RWPE2 (cell line): ENCODE measurements at regions not wholly inside any gene's neighbourhood (a gene's known extent, or its start where the extent isn't known, plus 50 kb on each side); places are given as distances from the start of the nearest gene placed in this dataset.

Experiments
- ATAC-seq: fragments of 200-7000 bp; cut with Tn5 transposase; 3 replicates; pipeline ENCODE4 v1.9.1; 2021; ENCODE audit warnings: low read depth
- DNase-seq: peaks from one replicate; pipeline ENCODE4 v3.0.0-alpha.2; 2020; ENCODE audit warnings: low spot score
- H3K27ac ChIP-seq: fragments of 450-650 bp; 2 replicates; pipeline ENCODE4 v1.5.1; 2017; ENCODE audit warnings: mild to moderate bottlenecking; ENCODE audit not compliant: poor library complexity, severe bottlenecking
- H3K27me3 ChIP-seq: fragments of 250-450 bp; sonication (Bioruptor Pico); 2 replicates; pipeline ENCODE4 v1.5.1; 2021; ENCODE audit warnings: mild to moderate bottlenecking, moderate library complexity; ENCODE audit not compliant: insufficient read depth, poor library complexity, severe bottlenecking
- H3K36me3 ChIP-seq: fragments of 250-450 bp; sonication (Bioruptor Pico); 2 replicates; pipeline ENCODE4 v1.5.1; 2020; ENCODE audit warnings: low read depth, mild to moderate bottlenecking, moderate library complexity
- H3K4me1 ChIP-seq: fragments of 250-450 bp; sonication (Bioruptor Pico); 2 replicates; pipeline ENCODE4 v1.5.1; 2021; ENCODE audit warnings: mild to moderate bottlenecking, moderate library complexity; ENCODE audit not compliant: insufficient read depth, poor library complexity, severe bottlenecking
- H3K4me3 ChIP-seq: fragments of 250-450 bp; sonication (Bioruptor Pico); 2 replicates; pipeline ENCODE4 v1.5.1; 2021; ENCODE audit warnings: mild to moderate bottlenecking, moderate library complexity; ENCODE audit not compliant: severe bottlenecking
- H3K9me3 ChIP-seq: fragments of 250-450 bp; sonication (Bioruptor Pico); 2 replicates; pipeline ENCODE4 v1.5.1; 2021; ENCODE audit warnings: mild to moderate bottlenecking, moderate library complexity; ENCODE audit not compliant: severe bottlenecking
- TF ChIP-seq, protein P1 (sequence below): fragments of 450-650 bp; IDR thresholded peaks from one replicate; pipeline ENCODE4 v1.5.1; 2017; ENCODE audit warnings: mild to moderate bottlenecking, moderate library complexity; ENCODE audit not compliant: poor library complexity, severe bottlenecking

DNA sequence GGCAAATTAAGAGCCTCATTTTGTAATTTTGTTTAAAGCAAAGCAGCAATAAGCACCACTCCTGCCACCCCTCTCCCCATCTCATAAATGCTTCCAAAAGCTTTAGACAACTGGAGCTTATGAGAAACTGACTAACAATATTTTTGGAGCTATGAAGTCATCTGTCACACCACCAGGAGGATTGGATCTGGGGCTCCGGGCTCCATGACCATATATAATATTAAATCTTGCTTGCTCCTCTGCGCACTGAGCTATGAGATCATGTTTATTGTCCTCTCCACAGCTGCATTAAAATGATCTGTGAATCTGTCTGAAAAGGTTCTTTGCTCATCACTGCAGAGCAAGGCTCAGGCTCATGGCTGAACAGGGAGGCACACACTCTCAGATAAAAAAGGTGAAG, 323.7 kb downstream of the ZNF621 start:
- TF ChIP-seq, protein P1, sequence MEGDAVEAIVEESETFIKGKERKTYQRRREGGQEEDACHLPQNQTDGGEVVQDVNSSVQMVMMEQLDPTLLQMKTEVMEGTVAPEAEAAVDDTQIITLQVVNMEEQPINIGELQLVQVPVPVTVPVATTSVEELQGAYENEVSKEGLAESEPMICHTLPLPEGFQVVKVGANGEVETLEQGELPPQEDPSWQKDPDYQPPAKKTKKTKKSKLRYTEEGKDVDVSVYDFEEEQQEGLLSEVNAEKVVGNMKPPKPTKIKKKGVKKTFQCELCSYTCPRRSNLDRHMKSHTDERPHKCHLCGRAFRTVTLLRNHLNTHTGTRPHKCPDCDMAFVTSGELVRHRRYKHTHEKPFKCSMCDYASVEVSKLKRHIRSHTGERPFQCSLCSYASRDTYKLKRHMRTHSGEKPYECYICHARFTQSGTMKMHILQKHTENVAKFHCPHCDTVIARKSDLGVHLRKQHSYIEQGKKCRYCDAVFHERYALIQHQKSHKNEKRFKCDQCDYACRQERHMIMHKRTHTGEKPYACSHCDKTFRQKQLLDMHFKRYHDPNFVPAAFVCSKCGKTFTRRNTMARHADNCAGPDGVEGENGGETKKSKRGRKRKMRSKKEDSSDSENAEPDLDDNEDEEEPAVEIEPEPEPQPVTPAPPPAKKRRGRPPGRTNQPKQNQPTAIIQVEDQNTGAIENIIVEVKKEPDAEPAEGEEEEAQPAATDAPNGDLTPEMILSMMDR, result no peak
- Histone ChIP-seq H3K4me1 (no peaks in the 10 kb centered on the region), H3K27ac (no peak overlapping the region), H3K36me3 (no peaks in the 10 kb centered on the region), H3K4me3 (no peak overlapping the region), H3K27me3 (no peaks in the 10 kb centered on the region), H3K9me3 (no peaks in the 10 kb centered on the region)
- DNase-seq (no peak), ATAC-seq (no peak)

DNA sequence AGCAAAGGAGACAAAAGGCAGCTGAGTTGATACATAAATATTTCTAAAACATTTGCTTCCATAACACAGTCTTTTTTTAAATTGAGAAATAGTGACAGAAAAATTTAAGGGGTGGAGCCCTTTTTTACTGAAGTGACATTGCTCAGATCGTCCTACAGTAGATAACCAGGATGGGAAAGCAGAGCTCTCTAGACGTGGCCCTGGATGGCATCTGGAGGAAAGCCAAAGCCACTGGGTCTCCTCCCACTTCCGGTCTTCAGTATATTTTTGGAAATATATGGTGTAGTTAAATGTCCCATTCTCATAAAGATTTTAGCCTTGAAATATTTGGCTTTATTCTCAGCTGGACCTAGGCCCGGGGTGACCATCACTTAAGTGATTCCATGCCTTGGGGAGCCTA, 326.1 kb downstream of the ZNF621 start:
- Histone ChIP-seq H3K27ac (no peak overlapping the region), H3K27me3 (no peaks in the 10 kb centered on the region), H3K4me1 (no peaks in the 10 kb centered on the region), H3K9me3 (no peaks in the 10 kb centered on the region), H3K4me3 (no peak overlapping the region), H3K36me3 (no peaks in the 10 kb centered on the region)
- DNase-seq (no peak), ATAC-seq (no peak)
- TF ChIP-seq, protein P1, result no peak

DNA sequence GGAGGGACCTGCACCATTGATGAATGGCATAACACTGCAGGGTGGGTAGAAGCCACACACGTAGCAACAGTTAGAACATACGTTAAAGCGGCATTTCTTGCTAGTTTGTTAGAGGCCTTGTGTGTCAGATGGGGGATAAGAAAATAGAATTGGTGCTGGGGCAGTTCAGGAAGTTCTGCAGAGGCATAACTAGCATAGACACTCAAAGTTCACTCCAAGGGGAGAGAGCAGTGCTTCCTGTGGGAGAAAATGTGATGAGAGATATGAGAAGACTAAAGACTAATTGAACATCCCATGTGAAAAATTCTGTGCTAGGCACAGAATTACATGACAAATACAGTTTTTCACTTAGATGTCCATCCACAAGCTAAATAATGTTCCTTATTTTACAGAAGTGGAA, 327.1 kb downstream of the ZNF621 start:
- DNase-seq (no peak), ATAC-seq (no peak)
- H3K9me3 ChIP-seq, result no peaks in the 10 kb centered on the region
- no peaks in the 10 kb centered on the region for H3K4me1 ChIP-seq
- H3K27me3 ChIP-seq, result no peaks in the 10 kb centered on the region
- TF ChIP-seq, protein P1, result no peak
- no peaks in the 10 kb centered on the region for H3K36me3 ChIP-seq
- no peak overlapping the region for H3K27ac ChIP-seq
- no peak overlapping the region for H3K4me3 ChIP-seq

DNA sequence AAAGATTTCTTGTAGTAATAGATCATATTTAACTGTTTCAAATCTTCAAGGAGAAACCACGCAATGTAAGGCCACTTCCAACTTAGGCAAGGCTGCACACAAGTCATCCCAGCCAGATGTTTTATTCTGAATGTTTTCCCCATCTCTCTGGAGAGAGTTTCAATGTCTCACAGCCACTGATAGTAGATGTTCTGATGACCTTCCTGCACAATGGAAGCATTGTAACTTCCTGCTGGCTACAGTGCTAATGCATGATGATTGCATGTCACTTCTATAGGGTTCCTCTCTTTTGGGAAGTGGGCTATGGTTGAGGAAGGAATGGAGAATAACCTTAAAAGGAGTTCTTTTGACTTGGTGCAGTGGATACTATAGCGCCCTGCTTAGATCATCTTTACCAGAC, 328.0 kb downstream of the ZNF621 start:
- DNase-seq (no peak), ATAC-seq (no peak)
- Histone ChIP-seq H3K27ac (no peak overlapping the region), H3K4me1 (no peaks in the 10 kb centered on the region), H3K9me3 (no peaks in the 10 kb centered on the region), H3K4me3 (no peak overlapping the region), H3K36me3 (no peaks in the 10 kb centered on the region), H3K27me3 (no peaks in the 10 kb centered on the region)
- TF ChIP-seq, protein P1, result no peak

DNA sequence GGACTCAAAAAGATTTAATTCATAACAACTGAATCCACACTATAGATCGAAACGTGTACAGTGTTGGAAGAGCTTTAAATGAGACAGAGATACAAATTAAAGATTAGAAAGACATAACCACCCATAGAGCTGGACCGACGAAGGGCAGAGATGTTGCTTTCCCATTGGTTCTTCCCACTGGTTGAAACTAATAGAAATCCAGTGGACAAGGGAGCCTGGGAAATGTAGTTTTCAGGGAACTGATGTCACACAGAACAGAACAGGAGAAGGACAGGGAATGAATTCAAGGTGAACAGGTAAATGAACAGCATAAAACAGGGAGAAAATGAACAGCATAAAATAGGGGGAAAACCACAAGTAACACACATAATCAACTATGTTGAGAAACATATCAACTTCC, 328.7 kb downstream of the ZNF621 start:
- Histone ChIP-seq H3K36me3 (no peaks in the 10 kb centered on the region), H3K4me1 (no peaks in the 10 kb centered on the region), H3K9me3 (no peaks in the 10 kb centered on the region), H3K27ac (no peak overlapping the region), H3K4me3 (no peak overlapping the region), H3K27me3 (no peaks in the 10 kb centered on the region)
- no peak for DNase-seq
- TF ChIP-seq, protein P1, result no peak
- ATAC-seq, result no peak
